ENCODE measurements at regions not wholly inside any gene's neighbourhood (a gene's known extent, or its start where the extent isn't known, plus 50 kb on each side); places are given as distances from the start of the nearest gene placed in this dataset.

DNA sequence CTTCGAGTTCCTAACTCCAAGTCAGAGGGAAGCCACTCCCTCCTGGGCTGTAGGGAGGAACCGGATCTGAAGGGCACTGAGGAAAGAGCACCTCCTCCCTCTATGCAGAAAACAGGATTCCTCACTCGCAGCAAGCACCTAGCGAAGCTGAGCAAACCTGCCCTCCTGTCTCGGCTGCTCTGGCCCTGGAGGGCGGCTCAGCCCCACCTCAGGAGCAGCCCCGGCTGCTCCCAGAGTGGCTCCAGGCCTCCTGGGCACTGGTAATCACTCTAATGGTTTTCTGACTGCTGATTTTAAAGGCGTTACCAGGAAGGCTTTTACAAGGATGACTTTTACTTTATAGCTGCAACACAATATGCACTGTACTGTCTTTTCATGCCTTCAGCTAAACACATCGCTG lies 312.5 kb downstream of the TEX29 start:
- DNase-seq (ENCODE audit: low read depth in 2 of 3, low spot score in 2 of 3), result no peak

DNA sequence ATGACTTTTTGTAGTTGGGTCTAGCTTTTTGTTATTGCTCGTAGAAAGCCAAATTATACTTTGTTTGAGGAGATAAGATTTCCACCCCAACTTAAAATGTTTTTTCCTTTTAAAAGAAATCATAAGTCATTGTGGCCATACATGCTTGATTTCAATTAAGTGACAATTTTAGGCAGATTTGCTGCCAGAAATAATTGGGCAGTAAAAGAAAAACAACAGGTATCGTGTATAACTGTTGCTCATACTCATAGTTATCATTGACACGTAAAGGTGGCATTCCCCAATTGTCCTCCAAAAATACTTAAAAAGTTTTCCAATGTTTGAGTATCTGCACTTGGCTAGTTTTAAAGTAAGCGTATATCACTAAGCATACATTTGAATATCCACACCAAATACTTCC lies 313.0 kb downstream of the TEX29 start:
- DNase-seq (ENCODE audit: low read depth in 2 of 3, low spot score in 2 of 3), result no peak

GRCh38 chr13:111634410-111634809 lies 314.0 kb downstream of the TEX29 start:
- no peak for DNase-seq (ENCODE audit: low read depth in 2 of 3, low spot score in 2 of 3)

GRCh38 chr13:111636271-111636670 lies 315.8 kb downstream of the TEX29 start:
- DNase-seq (ENCODE audit: low read depth in 2 of 3, low spot score in 2 of 3), result no peak

GRCh38 chr13:111636804-111637203 lies 316.4 kb downstream of the TEX29 start:
- DNase-seq (ENCODE audit: low read depth in 2 of 3, low spot score in 2 of 3), result no peak

DNA sequence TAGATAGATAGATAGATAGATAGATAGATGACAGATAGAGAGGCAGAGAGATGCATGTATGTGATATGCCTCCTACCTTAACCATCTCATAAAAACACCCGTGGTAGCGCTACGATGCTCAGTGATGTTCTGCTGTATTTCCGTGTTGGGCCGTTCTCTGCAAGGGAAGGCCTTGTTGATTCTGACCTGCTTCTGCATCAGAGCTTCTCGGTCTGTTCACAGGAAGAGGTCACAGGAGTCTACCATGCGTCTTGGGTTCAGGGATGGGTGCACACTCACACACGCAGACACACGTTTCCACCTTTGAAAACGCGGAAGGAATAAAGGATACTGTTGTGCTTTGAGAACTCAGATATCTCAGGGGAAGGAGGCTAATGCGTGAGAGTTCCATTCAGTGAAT lies 316.9 kb downstream of the TEX29 start:
- no peak for DNase-seq (ENCODE audit: low read depth in 2 of 3, low spot score in 2 of 3)

GRCh38 chr13:111638233-111638632 lies 317.8 kb downstream of the TEX29 start:
- no peak for DNase-seq (ENCODE audit: low read depth in 2 of 3, low spot score in 2 of 3)

DNA sequence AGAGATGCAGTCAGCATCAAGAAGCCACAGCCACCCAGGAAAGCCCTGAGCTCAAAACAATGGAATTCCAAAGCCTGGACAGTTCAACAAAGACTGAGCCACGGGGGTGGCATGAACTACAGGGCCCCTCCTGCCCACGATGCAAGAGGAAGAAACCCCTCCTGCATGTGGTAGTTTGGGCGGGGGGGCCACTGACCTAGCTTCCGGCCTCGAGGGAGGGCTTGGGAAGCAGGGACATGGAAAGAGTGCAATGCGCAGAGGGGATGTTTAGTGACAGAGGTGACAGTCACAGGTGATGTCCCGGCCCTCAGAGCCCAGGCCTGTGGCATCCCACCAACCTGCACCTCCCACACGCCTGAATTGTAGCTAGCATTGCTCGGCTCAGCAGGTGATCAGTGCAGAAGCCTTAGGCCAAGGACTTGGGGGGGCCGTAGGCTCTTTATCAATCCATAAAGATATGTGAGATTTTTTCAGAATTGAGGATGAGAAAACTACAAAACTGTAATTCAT lies 318.8 kb downstream of the TEX29 start:
- DNase-seq (ENCODE audit: low read depth in 2 of 3, low spot score in 2 of 3), result no peak

DNA sequence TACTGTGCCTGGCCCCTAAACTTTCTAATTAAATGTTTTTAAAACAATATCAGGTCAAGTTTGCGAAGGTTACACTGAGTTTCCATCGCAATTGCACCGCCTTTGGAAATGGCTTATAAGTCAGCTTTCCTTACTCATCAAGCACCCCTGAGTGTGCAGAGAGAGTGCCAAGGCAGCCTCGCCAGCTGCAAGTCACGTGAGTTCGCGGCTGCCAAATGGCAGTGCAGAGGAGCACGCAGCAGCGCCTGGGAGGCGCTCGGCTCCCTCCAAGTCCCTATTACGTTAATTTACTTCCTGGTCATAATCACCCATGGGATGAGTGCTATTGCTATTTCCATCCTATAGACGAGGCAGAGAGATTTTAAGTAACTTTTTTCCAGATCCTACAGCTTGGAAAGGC lies 319.6 kb downstream of the TEX29 start:
- no peak for DNase-seq (ENCODE audit: low read depth in 2 of 3, low spot score in 2 of 3)

DNA sequence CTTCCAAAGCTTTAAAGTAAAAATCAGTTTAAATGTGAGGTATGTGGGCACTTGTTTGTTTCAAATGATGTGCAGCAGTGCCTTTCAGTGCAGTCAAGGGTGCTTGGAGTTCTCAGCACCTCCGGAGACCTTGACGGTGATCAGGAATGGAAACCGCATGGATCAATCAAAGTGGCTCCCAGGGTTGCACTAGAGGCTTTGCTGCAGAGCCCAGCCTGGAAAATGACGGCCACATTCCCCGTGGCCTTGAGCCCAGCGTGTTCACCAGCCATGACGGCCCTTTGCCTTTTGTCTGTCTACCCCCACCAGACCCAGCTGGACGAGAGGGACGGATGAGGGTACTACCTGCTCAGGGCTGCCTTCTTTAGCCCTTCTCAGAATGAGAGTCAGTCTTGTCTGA lies 320.0 kb downstream of the TEX29 start:
- DNase-seq (ENCODE audit: low read depth in 2 of 3, low spot score in 2 of 3), result no peak

DNA sequence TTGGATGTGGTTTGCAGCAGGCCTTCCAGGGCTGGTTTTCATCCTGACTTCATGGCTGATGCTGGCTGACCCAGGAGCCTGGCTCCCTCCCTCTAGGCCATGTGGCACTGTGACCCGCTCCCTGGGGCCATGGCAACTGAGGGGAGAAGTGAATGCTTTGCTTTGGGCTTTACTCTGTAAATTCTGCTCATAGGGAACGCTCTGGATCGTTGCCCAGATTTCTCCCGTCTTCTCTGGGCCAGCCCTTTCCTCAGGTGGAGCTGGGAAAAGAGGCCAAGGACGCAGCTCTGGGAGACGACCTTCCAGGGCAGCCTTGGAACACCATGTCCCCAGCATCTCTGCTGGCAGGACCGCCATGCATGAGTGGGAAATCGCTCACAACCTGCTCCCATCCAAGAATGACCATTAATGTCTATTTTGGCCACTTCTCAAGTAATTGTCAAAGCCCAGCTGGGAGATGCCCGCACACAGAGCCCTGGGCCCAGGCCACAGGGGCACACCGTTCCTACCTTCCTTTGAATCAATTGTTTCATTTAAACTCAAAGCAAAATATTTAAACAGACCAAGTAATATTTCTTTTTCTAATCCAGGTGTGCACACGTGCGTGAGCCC lies 321.8 kb downstream of the TEX29 start:
- DNase-seq (ENCODE audit: low read depth in 2 of 3, low spot score in 2 of 3), result no peak

DNA sequence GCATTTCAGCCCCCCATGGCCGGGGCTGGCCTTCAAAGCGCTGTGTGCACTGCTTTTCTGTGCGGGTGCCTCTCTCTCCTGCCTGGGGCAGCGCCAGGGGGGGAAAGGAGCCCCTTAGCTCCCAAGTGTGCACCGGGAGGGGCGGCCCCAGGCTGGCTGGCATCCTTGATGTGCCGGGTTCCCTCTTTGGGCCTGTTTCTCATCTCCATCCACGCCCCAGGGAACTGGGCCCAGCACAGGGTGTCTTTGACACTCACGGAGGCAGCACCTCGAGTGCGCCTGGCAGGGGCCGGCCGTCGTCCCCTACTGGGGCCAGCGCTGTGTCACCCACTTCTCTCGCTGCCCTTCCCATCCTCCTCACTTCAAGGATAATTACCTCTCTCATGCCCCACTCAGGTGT lies 324.3 kb downstream of the TEX29 start:
- DNase-seq (ENCODE audit: low read depth in 2 of 3, low spot score in 2 of 3), result no peak

DNA sequence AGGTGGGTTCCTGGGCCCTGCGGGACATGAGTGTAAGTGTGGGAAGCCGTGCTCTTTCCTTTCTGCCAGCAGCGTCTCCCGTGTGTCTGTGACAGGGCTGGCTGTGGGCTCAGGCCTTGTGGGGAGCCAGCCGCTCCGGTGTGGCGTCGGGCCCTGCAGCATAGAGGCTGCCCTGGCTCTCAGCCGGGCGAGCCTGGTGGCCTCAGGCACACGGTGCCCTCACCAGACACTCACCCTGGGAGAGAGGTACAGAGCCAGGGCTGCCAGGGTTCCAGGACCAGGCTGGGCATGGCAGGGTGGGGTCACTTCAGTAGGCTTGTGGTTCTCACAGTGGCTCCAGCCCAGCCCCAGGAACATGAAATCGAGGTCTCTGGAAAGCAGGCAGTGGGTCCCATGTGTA lies 324.8 kb downstream of the TEX29 start:
- no peak for DNase-seq (ENCODE audit: low read depth in 2 of 3, low spot score in 2 of 3)

- DNase-seq (ENCODE audit: low read depth in 2 of 3, low spot score in 2 of 3), result no peak
These were observed 325.4 kb downstream of the TEX29 start for GRCh38 chr13:111645598-111646455.

DNA sequence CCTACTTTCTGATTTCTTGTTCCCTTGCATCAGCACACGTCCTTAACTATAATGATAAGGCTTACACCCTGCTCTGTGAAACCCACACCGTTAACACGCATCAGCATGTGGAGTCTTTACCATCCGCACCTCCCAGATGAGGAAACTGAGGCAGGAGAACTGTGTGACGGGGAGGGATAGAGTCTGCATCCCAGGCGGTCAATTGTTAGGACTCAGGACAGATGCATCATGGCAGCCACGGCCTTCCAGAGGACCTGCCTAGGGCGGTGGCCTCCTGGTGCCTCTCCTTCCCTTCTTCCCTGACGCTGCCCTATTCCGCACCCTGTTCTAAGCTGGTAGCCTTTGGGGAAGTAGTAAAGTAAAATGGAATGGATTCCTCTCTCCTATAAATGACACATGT lies 326.0 kb downstream of the TEX29 start:
- no peak for DNase-seq (ENCODE audit: low read depth in 2 of 3, low spot score in 2 of 3)

- DNase-seq (ENCODE audit: low read depth in 2 of 3, low spot score in 2 of 3), result no peak
These were observed 328.4 kb downstream of the TEX29 start for GRCh38 chr13:111648885-111649284.

- no peak for DNase-seq (ENCODE audit: low read depth in 2 of 3, low spot score in 2 of 3)
These were observed 330.2 kb downstream of the TEX29 start for GRCh38 chr13:111650626-111651025.

DNA sequence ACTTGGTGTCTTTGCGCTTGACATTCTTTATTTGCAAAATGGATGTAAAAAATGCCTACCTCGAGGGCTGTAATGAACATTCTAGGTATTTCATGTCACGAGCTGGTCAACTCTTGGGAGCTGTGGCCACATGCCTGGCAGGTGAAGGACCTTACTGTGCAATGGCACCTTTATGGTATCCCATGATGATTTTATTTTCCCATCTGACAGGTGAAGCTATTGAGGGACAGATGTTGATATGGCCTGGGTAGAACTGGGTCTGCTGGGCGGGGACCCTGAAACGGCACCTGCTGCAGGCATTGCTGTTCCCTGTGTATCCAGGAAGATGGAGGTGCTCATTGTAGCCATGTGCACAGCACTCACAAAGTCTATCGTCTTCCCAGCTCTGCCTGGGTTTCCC lies 332.2 kb downstream of the TEX29 start:
- DNase-seq (ENCODE audit: low read depth in 2 of 3, low spot score in 2 of 3), result no peak

- DNase-seq (ENCODE audit: low read depth in 2 of 3, low spot score in 2 of 3), result no peak
These were observed 334.1 kb downstream of the TEX29 start for GRCh38 chr13:111654531-111654930.

- no peak for DNase-seq (ENCODE audit: low read depth in 2 of 3, low spot score in 2 of 3)
These were observed 336.0 kb downstream of the TEX29 start for GRCh38 chr13:111656439-111656838.

GRCh38 chr13:111657013-111657412 lies 336.6 kb downstream of the TEX29 start:
- no peak for DNase-seq (ENCODE audit: low read depth in 2 of 3, low spot score in 2 of 3)

All from activated CD8-positive, alpha-beta memory T cell treated with anti-CD3 and anti-CD28 coated beads for 48 hours (primary cell).